MM.1S (cell line): ENCODE measurements at regions not wholly inside any gene's neighbourhood (a gene's known extent, or its start where the extent isn't known, plus 50 kb on each side); places are given as distances from the start of the nearest gene placed in this dataset.

ENCODE experiments used
- CTCF ChIP-seq: fragments of 300-600 bp; sonication (generic); IDR thresholded peaks from 2 replicates; pipeline ENCODE4 v1.5.1; 2016; ENCODE audit warnings: antibody characterized with exemption, low read length, mixed read lengths
- EZH2 ChIP-seq: fragments of 300-600 bp; sonication (generic); optimal IDR thresholded peaks from 2 replicates; pipeline ENCODE3; 2017; ENCODE audit warnings: low read depth, mild to moderate bottlenecking, antibody characterized with exemption, low read length, mixed read lengths

DNA sequence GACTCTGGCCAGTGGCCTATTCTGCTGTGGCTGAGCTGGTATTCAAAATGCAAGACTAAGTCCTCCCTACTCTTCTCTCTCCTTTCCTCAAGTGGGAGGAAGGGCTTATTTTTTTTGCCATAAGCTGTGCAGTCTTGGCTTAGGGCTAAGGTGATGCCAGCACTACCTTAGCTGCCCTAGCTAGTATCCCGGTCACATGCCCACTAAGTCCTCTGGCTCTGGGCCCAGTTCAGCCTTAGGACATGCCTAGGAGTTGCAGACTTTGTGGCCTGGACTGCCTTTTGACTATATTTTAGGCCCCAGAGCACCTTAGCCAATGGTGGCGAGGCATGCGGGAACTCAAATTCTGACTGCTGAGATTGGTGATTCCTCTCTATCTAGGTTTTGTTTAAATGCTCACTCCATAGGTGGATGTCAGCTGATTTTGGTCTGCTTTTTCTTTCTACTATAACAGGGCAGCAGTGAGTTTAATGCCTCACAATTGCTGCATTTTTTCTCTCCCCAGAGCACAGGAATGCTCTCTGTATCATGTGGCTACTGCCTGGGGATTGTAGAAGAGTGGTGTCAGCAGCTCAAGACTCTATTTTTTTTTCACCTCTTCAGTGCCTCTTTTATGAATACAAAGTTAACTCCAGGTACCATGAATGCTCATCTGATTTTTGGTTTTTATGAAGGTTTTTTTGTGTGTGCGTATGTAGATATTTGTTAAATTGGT is 472.9 kb upstream of the GRID2 start:
- TF ChIP-seq CTCF = no peak
- TF ChIP-seq EZH2 = no peak
